Esophagus squamous epithelium (tissue), 4 donors: ENCODE measurements at regions not wholly inside any gene's neighbourhood (a gene's known extent, or its start where the extent isn't known, plus 50 kb on each side); places are given as distances from the start of the nearest gene placed in this dataset.

ENCODE experiments used
- POLR2A ChIP-seq, 4 donors: fragments of 450-650 bp; IDR thresholded peaks; one replicate each; pipeline ENCODE4 v1.6.1; 2017; ENCODE audit warnings: antibody characterized with exemption in 4 of 4, mild to moderate bottlenecking in 4 of 4, moderate library complexity in 3 of 4
- TF ChIP-seq, protein P1 (sequence below), 6 experiments: fragments of 450-650 bp in 4 of 6; fragments of 200-600 bp in 2 of 6; sonication (generic) in 2 of 6; IDR thresholded peaks; one replicate each; pipeline ENCODE4 v1.5.1; 2016 to 2019; ENCODE audit warnings: antibody characterized with exemption in 6 of 6, mild to moderate bottlenecking in 4 of 6, moderate library complexity in 4 of 6

DNA sequence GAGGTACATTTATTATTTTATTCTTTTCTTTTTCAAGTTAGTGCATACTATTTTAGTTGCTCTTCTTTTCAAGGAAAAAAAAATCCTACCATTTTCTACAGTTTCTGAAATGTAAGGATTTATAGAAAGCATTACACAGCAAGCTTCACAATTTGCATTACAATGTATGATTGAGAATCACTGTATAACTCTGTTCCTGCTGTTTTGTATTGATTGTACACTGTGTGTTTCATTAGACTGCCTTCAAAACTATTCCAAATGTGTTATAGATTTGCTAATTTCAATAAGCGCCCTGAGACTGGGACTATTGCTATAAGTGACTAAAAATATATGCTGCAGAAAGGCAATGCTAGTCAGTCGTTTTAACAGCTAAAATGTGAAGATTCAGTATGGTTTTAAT lies 479.7 kb upstream of the EYS start:
- no peak for TF ChIP-seq POLR2A (IDR thresholded peaks at IDR 0.05)
- TF ChIP-seq, protein P1, sequence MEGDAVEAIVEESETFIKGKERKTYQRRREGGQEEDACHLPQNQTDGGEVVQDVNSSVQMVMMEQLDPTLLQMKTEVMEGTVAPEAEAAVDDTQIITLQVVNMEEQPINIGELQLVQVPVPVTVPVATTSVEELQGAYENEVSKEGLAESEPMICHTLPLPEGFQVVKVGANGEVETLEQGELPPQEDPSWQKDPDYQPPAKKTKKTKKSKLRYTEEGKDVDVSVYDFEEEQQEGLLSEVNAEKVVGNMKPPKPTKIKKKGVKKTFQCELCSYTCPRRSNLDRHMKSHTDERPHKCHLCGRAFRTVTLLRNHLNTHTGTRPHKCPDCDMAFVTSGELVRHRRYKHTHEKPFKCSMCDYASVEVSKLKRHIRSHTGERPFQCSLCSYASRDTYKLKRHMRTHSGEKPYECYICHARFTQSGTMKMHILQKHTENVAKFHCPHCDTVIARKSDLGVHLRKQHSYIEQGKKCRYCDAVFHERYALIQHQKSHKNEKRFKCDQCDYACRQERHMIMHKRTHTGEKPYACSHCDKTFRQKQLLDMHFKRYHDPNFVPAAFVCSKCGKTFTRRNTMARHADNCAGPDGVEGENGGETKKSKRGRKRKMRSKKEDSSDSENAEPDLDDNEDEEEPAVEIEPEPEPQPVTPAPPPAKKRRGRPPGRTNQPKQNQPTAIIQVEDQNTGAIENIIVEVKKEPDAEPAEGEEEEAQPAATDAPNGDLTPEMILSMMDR (IDR thresholded peaks at IDR 0.05): no peak
